GM21367 (cell line): ENCODE measurements at regions not wholly inside any gene's neighbourhood (a gene's known extent, or its start where the extent isn't known, plus 50 kb on each side); places are given as distances from the start of the nearest gene placed in this dataset.
"Not testable (repeated sequence)": the region's sequence is repeated elsewhere in the genome, so short reads cannot be mapped to it uniquely, and the experiment has no call there.

Source experiments
- ATAC-seq: cut with Tn5 transposase; IDR thresholded peaks from one replicate; pipeline ENCODE4 v1.9.1; 2021; ENCODE audit not compliant: unreplicated experiment

DNA sequence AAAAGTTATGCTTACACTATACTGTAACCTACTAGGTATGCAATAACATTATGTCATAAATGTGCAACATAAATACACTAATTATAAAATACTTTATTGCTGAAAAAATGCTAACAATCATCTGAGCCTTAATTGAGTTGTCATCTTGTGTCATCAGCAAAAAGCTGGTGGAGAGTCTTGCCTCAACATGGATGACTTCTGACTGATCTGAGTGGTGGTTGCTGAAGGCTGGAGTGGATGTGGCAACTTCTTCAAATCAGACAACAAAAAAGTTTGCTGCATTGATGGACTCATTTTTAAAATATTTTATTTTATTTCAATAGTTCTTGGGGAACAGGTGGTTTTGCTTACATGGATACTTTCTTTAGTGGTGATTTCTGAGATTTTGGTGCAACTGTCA, 93.9 kb upstream of the AMN1 start:
- ATAC-seq: no peak

DNA sequence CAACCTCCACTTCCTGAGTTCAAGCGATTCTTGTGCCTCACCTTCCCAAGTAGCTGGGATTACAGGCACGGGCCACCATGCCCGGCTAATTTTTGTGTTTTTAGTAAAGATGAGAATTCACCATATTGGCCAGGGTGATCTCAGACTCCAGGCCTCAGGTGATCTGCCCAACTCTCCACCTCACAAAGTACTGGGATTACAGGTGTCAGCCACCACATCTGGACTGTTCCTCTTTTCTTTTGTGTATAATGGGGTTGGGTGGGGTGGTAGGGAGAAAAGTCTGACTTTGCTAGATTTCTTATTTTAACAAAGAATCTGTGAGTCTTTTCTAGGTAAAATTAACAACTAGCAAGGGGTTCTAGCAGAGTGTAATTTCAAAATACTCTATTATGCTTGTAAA, 92.7 kb upstream of the AMN1 start:
- ATAC-seq: no peak

DNA sequence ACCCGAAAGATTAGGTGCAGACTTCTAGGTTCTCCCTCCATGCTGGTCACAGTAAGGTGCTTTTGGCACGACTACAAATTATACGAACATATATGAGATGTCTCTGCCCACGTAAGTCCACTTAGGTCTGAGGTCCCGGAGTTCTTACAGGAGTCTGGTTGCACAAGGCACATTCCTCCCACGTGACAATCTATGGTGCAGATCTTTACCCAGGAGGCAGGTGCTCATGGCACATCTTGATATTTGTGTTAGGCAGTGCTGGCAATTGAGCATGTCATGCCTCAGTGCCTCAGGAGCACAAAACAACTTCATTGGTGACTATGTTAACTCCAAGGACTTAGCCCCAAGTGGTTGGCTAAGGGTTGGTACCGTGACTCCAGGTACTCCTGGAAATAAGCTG, 92.0 kb upstream of the AMN1 start:
- ATAC-seq: no peak

DNA sequence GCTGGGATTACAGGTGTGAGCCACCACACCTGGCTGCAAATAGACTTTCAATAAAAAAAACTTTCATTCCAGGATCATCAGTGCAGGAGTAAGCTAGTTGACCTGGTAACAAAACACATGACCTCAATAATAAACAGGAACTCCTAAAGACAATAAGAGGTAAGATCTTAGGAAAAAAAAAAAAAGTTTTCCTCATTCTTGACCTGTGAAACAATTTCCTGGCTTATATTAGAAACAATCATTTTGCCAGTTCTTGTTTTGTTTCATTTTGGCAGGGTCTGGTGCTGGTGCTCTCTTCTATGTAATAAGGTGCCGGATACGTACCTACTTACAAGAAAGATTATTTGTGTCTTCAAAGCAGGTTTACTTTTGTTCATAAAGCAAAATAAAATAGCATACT, 90.6 kb upstream of the AMN1 start:
- ATAC-seq: no peak

DNA sequence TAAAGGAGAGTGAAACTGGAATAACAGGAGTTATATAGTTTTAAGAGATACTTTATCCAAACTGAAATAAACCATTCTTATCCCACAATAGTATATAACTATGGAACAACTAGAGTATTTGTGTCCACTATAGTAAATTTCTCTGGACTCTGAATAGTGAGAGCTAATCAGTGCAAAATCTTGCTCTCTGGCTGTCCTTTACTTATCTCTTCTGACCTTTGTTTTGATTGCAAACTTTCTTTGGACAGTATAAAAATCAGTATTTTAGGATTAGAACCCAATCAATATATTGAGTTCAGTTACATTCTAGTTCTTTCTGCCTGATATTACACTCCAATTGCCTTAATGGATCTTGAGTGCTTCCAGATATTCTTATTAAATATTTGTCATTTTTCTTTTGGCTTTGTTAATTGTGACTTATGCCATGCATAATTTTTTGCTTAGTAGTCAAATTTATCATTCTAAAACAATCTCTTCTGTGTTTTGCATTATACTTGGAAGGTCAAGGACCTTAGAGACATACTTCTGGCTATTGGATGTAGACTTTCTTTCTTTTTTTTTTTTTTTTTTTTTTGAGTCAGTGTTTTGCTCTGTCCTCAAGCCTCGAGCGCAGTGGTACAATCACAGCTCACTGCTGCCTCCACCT, 89.9 kb upstream of the AMN1 start:
- ATAC-seq: no peak

DNA sequence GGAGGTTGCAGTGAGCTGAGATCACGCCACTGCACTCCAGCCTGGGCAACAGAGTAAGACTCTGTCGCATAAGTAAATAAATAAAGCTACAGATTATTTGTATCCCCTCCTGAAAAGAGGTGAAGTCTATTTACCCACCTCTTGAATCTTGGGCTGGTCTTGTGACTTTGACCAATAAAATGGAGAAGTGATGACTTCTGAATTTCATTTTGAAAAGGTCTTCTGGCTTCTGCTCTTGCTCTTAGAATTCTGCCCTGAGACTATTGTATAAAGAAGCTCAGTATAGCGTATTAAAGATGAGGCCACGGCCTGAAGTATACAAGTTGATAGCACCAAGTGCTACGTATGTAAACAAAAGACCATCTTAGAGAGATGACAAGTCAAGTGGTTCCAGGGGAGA, 88.3 kb upstream of the AMN1 start:
- ATAC-seq: no peak

DNA sequence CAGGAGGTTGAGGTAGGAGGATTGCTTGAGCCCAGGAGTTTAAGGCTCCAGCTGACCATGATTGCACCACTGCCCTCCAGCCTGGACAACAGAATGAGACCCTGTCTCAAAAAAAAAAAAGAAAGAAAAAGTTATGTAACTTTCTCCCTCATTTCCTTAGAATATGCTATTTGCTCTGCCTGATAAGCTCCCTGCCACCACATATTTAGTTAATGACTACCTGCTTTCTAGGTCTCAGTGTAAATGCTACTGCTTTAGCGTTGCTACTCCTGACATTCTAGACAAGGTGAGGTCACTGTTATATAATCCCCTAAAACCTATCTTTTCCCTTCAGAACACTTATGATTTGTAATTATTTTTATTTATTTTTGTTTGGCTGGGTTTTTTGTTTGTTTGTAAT, 86.3 kb upstream of the AMN1 start:
- ATAC-seq: no peak

DNA sequence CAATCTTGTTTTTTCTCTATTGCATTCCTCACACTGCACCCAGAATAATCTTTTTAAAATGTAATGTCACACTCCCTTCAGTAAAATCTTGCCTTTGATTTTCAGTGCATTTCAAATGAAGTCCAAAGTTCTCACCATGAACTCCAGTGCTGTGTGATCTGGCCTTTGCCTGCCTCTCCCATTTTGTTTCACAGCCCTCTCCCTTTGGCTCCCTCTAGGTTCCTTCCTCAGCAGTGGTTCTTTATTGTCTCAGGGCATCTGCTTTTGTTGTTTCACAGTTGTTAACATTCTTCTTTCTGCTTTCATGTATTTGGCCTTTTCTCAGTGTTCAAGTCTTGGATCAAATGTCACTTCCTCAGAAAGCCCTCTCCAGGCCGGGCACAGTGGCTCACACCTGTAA, 84.5 kb upstream of the AMN1 start:
- ATAC-seq: no peak

DNA sequence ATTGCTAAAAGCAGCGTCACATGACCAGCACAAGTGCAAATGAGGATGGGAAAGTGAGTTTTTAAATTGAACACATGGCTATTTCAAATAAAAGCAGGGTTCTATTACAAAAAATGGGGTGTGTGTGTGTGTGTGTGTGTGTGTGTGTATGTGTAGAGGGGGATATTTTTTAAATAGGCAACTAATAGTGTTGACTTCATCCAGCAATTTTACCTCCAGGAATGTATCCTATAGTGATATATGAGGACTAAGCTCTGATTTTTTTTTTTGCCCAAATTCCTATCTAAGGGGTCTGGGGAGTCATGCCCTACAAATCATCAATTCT, 78.9 kb upstream of the AMN1 start:
- no peak for ATAC-seq

DNA sequence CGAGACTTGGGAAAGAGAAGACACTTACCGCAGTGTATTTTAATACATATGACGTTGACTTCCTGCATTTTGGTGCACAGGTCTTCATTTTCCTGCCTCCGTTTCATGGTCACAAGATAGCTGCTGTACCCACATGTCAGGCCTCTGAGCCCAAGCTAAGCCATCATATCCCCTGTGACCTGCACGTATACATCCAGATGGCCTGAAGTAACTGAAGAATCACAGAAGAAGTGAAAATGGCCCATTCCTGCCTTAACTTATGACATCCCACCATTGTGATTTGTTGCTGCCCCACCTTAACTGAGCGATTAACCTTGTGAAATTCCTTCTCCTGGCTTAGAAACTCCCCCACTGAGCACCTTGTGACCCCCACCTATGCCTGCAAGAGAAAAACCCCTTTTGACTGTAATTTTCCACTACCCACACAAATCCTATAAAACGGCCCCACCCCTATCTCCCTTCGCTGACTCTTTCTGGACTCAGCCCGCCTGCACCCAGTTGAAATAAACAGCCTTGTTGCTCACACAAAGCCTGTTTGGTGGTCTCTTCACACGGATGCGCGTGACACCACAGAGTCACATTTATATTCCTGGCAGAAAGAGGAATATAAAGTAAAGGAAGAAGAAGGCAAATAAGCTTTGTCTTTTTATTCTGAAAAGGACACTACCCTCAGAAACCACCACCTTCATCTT, 78.4 kb upstream of the AMN1 start:
- ATAC-seq: not testable (repeated sequence)

DNA sequence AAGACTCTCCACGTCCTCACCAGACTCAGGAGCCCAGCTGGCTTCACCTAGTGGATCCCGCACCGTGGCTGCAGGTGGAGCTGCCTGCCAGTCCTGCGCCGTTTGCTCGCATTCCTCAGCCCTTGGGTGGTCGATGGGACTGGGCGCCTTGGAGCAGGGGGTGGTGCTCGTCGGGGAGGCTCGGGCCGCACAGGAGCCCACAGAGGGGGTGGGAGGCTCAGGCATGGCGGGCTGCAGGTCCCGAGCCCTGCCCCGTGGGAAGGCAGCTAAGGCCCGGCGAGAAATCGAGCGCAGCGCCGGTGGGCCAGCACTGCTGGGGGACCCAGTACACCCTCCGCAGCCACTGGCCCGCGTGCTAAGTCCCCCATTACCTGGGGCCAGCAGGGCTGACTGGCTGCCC, 76.9 kb upstream of the AMN1 start:
- not testable (repeated sequence) for ATAC-seq

DNA sequence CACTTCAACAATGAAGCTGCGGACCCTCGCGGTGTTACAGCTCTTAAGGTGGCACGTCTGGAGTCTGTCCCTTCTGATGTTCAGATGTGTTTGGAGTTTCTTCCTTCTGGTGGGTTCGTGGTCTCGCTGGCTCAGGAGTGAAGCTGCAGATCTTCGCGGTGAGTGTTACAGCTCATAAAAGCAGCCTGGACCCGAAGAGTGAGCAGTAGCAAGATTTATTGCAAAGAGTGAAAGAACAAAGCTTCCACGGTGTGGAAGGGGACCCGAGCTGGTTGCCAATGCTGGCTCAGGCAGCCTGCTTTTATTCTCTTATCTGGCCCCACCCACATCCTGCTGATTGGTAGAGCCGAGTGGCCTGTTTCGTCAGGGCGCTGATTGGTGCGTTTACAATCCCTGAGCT, 75.9 kb upstream of the AMN1 start:
- ATAC-seq: not testable (repeated sequence)

DNA sequence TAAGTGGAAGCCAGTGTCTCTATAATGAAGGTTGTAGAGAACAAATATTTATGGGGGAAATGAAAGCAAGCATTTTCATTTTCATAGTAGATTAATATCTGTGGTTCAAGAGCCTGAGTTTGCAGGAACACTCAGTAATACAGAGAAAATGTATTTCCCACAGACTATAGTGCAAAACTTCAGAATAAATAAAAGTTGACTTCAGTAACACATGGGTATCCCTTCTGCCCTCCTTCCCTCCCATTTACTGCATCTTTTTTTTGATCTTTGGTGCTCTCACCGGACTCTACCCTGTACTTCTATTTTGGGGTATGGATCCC, 75.3 kb upstream of the AMN1 start:
- ATAC-seq: no peak

DNA sequence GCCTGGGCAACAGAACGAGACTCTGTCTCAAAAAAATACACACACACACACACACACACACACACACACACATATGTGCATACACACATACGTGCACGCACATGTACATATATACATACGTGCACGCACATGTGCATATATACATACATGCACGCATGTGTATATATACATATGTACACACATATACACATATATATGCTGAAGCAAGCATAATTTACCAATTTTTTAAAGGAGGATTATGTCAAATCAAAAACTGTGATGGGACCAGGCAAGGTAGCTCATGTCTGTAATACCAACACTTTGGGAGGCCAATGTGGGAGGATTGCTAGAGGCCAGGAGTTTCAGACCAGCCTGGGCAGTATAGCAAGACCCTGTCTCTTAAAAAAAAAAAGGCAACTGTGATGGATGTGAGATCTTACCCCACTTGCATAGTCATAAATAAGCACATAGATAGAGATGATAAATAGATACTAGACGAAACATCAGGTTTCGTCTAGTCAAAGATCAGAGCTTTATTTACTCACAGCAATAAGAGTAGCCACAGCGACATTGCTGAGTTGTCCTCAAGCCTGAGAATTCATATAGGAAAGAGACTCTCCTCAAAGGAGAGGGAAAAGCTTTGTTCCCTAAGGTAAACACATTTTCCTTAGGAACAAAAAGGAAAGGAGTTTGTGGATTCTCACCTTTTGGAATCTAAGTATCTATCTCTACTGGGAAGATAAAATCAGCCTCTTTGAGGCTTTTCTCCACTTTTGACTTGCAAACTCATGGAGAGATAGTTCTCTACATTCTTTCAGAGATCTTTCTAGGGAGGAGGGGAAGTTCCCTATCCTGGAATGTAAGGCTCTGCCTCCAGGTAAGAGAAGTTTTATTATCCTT, 74.7 kb upstream of the AMN1 start:
- no peak for ATAC-seq

DNA sequence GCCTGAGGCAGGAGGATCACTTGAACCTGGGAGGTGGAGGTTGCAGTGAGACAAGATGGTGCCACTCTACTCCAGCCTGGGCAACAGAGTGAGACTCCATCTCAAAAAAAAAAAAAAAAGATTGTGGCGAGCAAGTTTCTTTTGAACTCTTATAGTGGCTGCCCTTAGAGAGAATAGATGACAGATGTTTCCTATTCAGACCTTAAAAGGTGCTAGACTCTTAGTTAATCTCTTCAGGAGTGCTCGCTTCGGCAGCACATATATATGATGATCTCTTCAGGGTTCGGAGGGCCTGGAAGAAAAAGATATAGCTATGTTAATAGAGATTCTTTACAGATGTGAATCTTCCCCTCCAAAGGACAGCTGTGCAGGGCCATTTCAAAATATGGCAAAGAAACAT, 73.1 kb upstream of the AMN1 start:
- ATAC-seq: no peak

DNA sequence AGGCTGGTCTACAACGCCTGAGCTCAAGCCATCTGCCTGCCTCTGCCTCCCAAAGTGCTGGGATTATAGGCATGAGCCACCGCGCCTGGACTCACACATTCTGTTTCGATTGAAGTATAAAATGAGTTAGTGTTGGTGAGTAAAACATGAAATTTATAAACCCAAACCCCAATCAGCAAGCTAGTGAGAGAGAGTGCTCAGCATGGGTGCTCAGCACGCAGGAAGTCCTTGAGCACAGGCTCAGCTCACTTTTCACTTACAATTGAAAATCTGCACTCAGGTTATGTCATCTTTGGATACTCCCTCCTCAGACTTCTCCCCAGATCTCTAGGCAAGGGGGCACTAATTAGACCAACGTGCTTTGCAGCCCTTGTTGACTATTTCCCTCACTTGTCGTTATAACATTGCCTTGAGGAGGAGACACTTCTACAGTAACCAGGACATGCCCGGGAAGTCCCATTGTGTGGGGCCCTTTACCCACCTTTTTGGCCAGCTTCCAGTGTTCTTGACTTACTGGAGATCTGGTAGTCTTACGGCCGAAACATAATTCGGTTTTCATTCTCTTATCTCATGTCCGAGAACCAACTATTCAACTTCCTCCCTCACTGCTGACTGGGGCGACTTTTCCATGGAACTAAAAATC, 68.5 kb upstream of the AMN1 start:
- no peak for ATAC-seq

DNA sequence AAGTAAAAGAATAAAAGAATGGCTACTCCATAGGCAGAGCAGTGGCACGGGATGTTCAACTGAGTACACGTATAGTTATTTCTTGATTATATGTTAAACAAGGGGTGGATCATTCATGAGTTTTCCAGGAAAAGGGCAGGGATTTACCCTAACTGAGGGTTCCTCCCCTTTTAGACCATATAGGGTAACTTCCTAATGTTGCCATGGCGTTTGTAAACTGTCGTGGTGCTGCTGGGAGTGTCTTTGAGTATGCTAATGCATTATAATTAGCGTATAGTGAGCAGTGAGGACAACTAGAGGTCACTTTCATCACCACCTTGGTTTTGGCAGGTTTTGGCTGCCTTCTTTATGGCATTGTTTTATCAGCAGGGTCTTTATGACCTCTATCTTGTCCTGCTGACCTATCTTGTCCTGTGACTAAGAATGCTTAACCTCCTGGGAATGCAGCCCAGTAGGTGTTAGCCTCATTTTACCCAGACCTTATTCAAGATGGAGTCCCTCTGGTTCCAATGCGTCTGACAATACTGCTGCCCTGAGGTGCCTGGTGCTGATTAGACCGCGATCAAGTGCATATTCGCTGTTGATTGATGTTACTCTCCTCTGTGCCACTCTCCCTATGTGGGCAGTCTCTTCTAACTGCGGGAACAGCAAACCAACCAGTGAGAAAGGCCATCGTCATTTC, 67.6 kb upstream of the AMN1 start:
- ATAC-seq: no peak

DNA sequence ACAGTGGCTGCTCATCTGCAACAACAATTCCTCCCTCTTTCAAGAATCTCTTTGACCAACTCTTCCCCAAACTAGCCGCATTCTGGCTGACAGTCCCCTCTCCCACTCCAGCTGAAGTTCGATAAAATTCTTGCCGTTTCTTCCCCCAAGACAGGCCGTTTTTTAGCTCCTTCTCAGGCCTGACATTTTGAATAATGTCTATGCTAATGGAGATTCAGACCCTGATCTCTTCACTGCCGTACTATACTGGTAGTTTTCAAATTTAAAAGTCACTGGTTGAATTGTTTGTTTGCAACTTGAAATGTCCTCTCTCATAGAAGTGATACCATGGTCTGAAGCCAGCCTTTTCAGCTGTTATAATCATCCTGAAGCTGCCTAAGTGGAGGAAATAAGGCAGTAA, 65.9 kb upstream of the AMN1 start:
- no peak for ATAC-seq

DNA sequence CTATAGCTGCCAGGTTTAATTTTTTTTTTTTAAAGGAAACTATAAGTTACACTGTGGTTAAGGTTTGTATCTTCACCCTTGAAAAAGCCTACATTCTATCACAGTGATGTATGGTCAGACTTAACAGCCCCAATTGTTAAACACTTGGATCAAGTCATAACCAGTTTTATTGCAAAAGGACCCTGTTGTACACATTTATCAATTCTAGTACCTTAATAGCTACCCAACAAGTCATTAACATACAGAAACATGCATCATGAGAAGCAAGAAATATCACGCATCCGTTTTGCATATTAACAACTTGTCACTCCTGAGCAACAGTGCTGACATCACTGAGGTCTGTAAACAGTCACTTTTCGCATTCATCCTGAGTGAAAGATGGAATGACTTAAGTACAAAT, 62.4 kb upstream of the AMN1 start:
- ATAC-seq: not testable (repeated sequence)

DNA sequence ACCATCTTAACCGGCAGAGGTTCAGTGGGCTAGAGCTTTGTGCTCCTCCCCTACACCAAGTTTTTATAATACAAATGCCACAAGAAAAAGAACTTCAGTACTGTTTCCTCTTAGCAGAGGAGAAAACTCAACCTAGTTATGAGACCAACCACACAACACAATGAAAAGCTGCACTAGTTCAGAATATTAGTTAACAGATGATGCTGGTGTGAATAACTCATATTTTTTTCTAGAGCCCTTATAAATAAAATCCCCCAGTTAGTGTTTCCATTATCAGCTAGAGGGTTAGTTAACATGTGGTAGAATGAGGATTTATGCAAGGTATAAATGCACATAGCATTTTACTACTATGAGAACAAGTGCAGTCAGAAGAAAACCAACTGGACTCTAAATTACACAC, 61.9 kb upstream of the AMN1 start:
- no peak for ATAC-seq

DNA sequence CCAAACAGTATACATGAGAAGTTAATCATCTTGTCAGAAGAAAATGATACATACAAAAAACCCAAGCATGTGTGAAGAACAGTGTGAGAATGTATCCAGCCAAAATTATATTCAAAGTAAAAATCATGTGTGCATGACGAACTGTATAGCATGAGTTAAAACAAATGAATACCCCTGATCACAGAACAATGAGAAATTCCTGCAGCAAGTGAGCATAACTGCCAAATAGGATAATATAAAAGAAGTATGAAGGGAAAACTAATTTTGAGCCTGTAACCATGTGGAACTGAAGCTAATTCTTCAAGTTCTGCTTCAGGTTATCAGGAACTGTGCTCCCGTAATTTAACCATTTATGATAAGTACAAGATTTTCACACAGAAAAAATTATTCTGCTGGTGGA, 56.5 kb upstream of the AMN1 start:
- no peak for ATAC-seq
